ENCODE measurements at regions not wholly inside any gene's neighbourhood (a gene's known extent, or its start where the extent isn't known, plus 50 kb on each side); places are given as distances from the start of the nearest gene placed in this dataset.

DNA sequence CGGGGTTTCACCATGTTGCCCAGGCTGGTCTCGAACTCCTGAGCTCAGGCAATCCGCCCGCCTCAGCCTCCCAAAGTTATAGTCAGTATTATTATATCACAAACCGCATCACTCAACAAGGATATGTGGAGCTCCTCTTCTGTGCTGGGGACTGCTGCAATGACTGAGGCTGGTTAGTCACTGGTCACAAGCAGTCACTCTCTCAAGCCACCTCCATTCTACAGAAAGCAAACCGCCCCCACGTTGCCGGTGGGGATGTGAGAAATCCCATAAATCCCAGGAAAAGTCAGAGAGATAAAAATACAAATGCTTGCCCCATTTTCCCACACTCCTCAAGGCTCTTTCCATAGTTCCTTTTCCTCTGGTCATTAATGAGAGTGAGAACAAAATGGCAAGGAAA lies 155.7 kb downstream of the ADSS2 start:
- Histone ChIP-seq H3K9ac (ENCODE audit: low read length) (no peak overlapping the region), H3K9me3 (ENCODE audit: control insufficient read depth, low read length) (no peaks in the 10 kb centered on the region), H3K36me3 (ENCODE audit: control insufficient read depth in 1 of 2, insufficient read depth in 2 of 2, low read depth in 1 of 2, low read length in 2 of 2) (no peaks in the 10 kb centered on the region), H3K4ac (ENCODE audit: low read depth in 1 of 2, low read length in 2 of 2) (no peak overlapping the region), H2BK5ac (ENCODE audit: low read depth, low read length, poor library complexity, severe bottlenecking) (no peak overlapping the region), H3K4me2 (ENCODE audit: low read length, poor library complexity, severe bottlenecking) (no peak overlapping the region), H3K27me3 (ENCODE audit: control insufficient read depth in 1 of 2, insufficient read depth in 1 of 2, low read length in 2 of 2) (no peaks in the 10 kb centered on the region), H3K27ac (ENCODE audit: low read length, poor library complexity, severe bottlenecking) (no peak overlapping the region), H4K8ac (ENCODE audit: low read length) (no peak overlapping the region), H3K4me1 (ENCODE audit: control insufficient read depth, insufficient read depth, low read depth, low read length) (no peaks in the 10 kb centered on the region), H2BK120ac (ENCODE audit: low read depth, low read length) (no peak overlapping the region), H3K18ac (ENCODE audit: low read depth in 1 of 2, low read length in 2 of 2) (no peak overlapping the region), H2BK12ac (ENCODE audit: low read length in 2 of 2) (no peak overlapping the region), H3K23ac (ENCODE audit: low read length in 2 of 2) (no peak overlapping the region), H2BK15ac (ENCODE audit: low read depth, poor library complexity, severe bottlenecking) (no peak overlapping the region), H2AFZ (ENCODE audit: low read depth, low read length) (no peak overlapping the region), H3K79me1 (replicated peaks; ENCODE audit: low read length, poor library complexity, severe bottlenecking) (no peaks in the 10 kb centered on the region), H4K91ac (ENCODE audit: low read length) (no peak overlapping the region), H3K14ac (ENCODE audit: low read length in 2 of 2) (no peak overlapping the region), H3K4me3 (ENCODE audit: insufficient read depth in 1 of 2, low read depth in 1 of 2, low read length in 2 of 2) (no peak overlapping the region), H2AK5ac (ENCODE audit: low read length, severe bottlenecking) (no peak overlapping the region)
- 91% methylated on average over 8 of the region's 8 CpGs for WGBS
- no peak for DNase-seq

DNA sequence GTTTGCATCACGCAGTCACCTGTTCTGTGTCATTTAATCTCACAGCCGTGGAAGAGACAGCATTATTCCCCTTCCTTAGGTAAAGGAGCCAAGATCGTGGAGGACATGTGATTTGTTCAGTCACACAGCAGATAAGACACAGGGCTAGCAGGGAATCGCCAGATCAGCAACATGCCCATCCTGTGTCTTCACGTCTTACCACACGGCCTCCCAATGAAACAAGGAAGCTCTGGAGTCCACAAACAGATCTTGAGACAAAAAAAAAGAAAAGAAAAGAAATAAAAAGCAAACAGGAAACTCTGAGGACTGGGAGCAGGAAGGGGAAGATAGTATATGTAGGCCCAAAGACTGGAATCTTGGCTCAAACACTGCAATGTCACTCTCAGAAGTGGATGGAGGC lies 155.3 kb downstream of the ADSS2 start:
- Histone ChIP-seq H4K91ac (ENCODE audit: low read length) (no peak overlapping the region), H2AK5ac (ENCODE audit: low read length, severe bottlenecking) (no peak overlapping the region), H2BK120ac (ENCODE audit: low read depth, low read length) (no peak overlapping the region), H3K4ac (ENCODE audit: low read depth in 1 of 2, low read length in 2 of 2) (no peak overlapping the region), H2BK15ac (ENCODE audit: low read depth, poor library complexity, severe bottlenecking) (no peak overlapping the region), H2AFZ (ENCODE audit: low read depth, low read length) (no peak overlapping the region), H3K79me1 (replicated peaks; ENCODE audit: low read length, poor library complexity, severe bottlenecking) (no peaks in the 10 kb centered on the region), H3K4me3 (ENCODE audit: insufficient read depth in 1 of 2, low read depth in 1 of 2, low read length in 2 of 2) (no peak overlapping the region), H3K23ac (ENCODE audit: low read length in 2 of 2) (no peak overlapping the region), H2BK5ac (ENCODE audit: low read depth, low read length, poor library complexity, severe bottlenecking) (no peak overlapping the region), H3K27me3 (ENCODE audit: control insufficient read depth in 1 of 2, insufficient read depth in 1 of 2, low read length in 2 of 2) (no peaks in the 10 kb centered on the region), H3K14ac (ENCODE audit: low read length in 2 of 2) (no peak overlapping the region), H3K27ac (ENCODE audit: low read length, poor library complexity, severe bottlenecking) (no peak overlapping the region), H4K8ac (ENCODE audit: low read length) (no peak overlapping the region), H3K9ac (ENCODE audit: low read length) (no peak overlapping the region), H2BK12ac (ENCODE audit: low read length in 2 of 2) (no peak overlapping the region), H3K18ac (ENCODE audit: low read depth in 1 of 2, low read length in 2 of 2) (no peak overlapping the region), H3K4me2 (ENCODE audit: low read length, poor library complexity, severe bottlenecking) (no peak overlapping the region), H3K4me1 (ENCODE audit: control insufficient read depth, insufficient read depth, low read depth, low read length) (no peaks in the 10 kb centered on the region), H3K36me3 (ENCODE audit: control insufficient read depth in 1 of 2, insufficient read depth in 2 of 2, low read depth in 1 of 2, low read length in 2 of 2) (no peaks in the 10 kb centered on the region), H3K9me3 (ENCODE audit: control insufficient read depth, low read length) (no peaks in the 10 kb centered on the region)
- DNase-seq, result no peak
- WGBS, result 85% methylated on average over 6 of the region's 6 CpGs

DNA sequence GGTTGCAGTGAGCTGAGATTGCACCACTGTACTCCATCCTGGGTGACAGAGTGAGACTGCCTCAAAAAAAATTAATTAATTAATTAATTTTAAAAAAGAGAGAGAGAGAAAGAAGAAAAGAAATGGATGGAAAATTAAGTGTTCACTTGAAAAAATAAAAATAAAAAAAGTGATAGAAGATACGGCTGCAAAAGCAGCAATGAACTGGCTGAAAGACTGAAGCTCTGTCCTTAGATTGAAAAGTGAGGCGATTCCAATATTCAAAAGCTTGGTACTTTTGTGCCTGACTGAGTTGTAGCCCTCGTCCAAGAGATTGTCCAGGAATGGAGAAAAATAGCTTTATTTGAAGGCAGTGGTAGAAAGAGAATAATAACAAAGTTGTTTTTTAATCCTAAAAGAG lies 154.6 kb downstream of the ADSS2 start:
- no peak overlapping the region for H2BK120ac ChIP-seq (ENCODE audit: low read depth, low read length)
- H3K27me3 ChIP-seq (ENCODE audit: control insufficient read depth in 1 of 2, insufficient read depth in 1 of 2, low read length in 2 of 2), result no peaks in the 10 kb centered on the region
- H3K4me3 ChIP-seq (ENCODE audit: insufficient read depth in 1 of 2, low read depth in 1 of 2, low read length in 2 of 2), result no peak overlapping the region
- H2BK12ac ChIP-seq (ENCODE audit: low read length in 2 of 2), result no peak overlapping the region
- no peaks in the 10 kb centered on the region for H3K9me3 ChIP-seq (ENCODE audit: control insufficient read depth, low read length)
- H3K4me2 ChIP-seq (ENCODE audit: low read length, poor library complexity, severe bottlenecking), result no peak overlapping the region
- H3K79me1 ChIP-seq (replicated peaks; ENCODE audit: low read length, poor library complexity, severe bottlenecking), result no peaks in the 10 kb centered on the region
- H2BK5ac ChIP-seq (ENCODE audit: low read depth, low read length, poor library complexity, severe bottlenecking), result no peak overlapping the region
- no peak overlapping the region for H2AFZ ChIP-seq (ENCODE audit: low read depth, low read length)
- no peaks in the 10 kb centered on the region for H3K36me3 ChIP-seq (ENCODE audit: control insufficient read depth in 1 of 2, insufficient read depth in 2 of 2, low read depth in 1 of 2, low read length in 2 of 2)
- DNase-seq, result no peak
- H3K18ac ChIP-seq (ENCODE audit: low read depth in 1 of 2, low read length in 2 of 2), result no peak overlapping the region
- no peak overlapping the region for H3K9ac ChIP-seq (ENCODE audit: low read length)
- no peak overlapping the region for H2BK15ac ChIP-seq (ENCODE audit: low read depth, poor library complexity, severe bottlenecking)
- no peak overlapping the region for H2AK5ac ChIP-seq (ENCODE audit: low read length, severe bottlenecking)
- H3K27ac ChIP-seq (ENCODE audit: low read length, poor library complexity, severe bottlenecking), result no peak overlapping the region
- H4K8ac ChIP-seq (ENCODE audit: low read length), result no peak overlapping the region
- no peak overlapping the region for H3K23ac ChIP-seq (ENCODE audit: low read length in 2 of 2)
- H4K91ac ChIP-seq (ENCODE audit: low read length), result no peak overlapping the region
- H3K14ac ChIP-seq (ENCODE audit: low read length in 2 of 2), result no peak overlapping the region
- WGBS, result 96% methylated on average over 3 of the region's 3 CpGs
- H3K4ac ChIP-seq (ENCODE audit: low read depth in 1 of 2, low read length in 2 of 2), result no peak overlapping the region
- peaks cover 2% of the 10 kb centered on the region for H3K4me1 ChIP-seq (ENCODE audit: control insufficient read depth, insufficient read depth, low read depth, low read length)

DNA sequence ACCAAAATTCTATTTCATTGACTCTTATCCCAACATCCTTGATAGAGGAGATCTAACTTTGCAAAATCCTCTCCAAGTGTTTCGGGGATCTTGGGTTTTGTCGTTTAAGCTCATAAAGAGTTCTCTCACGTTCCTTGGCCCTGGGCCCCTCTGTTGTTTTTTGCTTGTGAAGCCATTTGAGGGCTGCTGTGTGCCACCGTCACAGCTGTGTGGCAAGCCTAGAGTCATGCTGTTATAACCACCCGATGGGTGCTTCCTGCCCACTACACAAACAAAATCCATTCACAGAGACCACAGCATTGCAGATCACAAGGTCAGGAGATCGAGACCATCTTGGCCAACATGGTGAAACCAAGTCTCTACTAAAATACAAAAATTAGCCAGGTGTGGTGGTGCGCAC lies 154.1 kb downstream of the ADSS2 start:
- H2AK5ac ChIP-seq (ENCODE audit: low read length, severe bottlenecking), result no peak overlapping the region
- no peak overlapping the region for H3K14ac ChIP-seq (ENCODE audit: low read length in 2 of 2)
- no peak overlapping the region for H3K18ac ChIP-seq (ENCODE audit: low read depth in 1 of 2, low read length in 2 of 2)
- H3K27ac ChIP-seq (ENCODE audit: low read length, poor library complexity, severe bottlenecking), result no peak overlapping the region
- no peaks in the 10 kb centered on the region for H3K79me1 ChIP-seq (replicated peaks; ENCODE audit: low read length, poor library complexity, severe bottlenecking)
- H4K91ac ChIP-seq (ENCODE audit: low read length), result no peak overlapping the region
- no peak overlapping the region for H2BK12ac ChIP-seq (ENCODE audit: low read length in 2 of 2)
- H3K9ac ChIP-seq (ENCODE audit: low read length), result no peak overlapping the region
- WGBS, result 97% methylated on average over 6 of the region's 7 CpGs
- H3K23ac ChIP-seq (ENCODE audit: low read length in 2 of 2), result no peak overlapping the region
- peaks cover 3% of the 10 kb centered on the region for H3K4me1 ChIP-seq (ENCODE audit: control insufficient read depth, insufficient read depth, low read depth, low read length)
- H2BK120ac ChIP-seq (ENCODE audit: low read depth, low read length), result no peak overlapping the region
- no peak overlapping the region for H3K4me3 ChIP-seq (ENCODE audit: insufficient read depth in 1 of 2, low read depth in 1 of 2, low read length in 2 of 2)
- H2AFZ ChIP-seq (ENCODE audit: low read depth, low read length), result no peak overlapping the region
- H3K9me3 ChIP-seq (ENCODE audit: control insufficient read depth, low read length), result no peaks in the 10 kb centered on the region
- no peak overlapping the region for H3K4ac ChIP-seq (ENCODE audit: low read depth in 1 of 2, low read length in 2 of 2)
- H3K27me3 ChIP-seq (ENCODE audit: control insufficient read depth in 1 of 2, insufficient read depth in 1 of 2, low read length in 2 of 2), result no peaks in the 10 kb centered on the region
- H3K4me2 ChIP-seq (ENCODE audit: low read length, poor library complexity, severe bottlenecking), result no peak overlapping the region
- no peak overlapping the region for H2BK15ac ChIP-seq (ENCODE audit: low read depth, poor library complexity, severe bottlenecking)
- no peak overlapping the region for H4K8ac ChIP-seq (ENCODE audit: low read length)
- no peak overlapping the region for H2BK5ac ChIP-seq (ENCODE audit: low read depth, low read length, poor library complexity, severe bottlenecking)
- H3K36me3 ChIP-seq (ENCODE audit: control insufficient read depth in 1 of 2, insufficient read depth in 2 of 2, low read depth in 1 of 2, low read length in 2 of 2), result no peaks in the 10 kb centered on the region
- DNase-seq, result no peak

Data from mesenchymal stem cell (in vitro differentiated cells and primary cell).